H1 (cell line): ENCODE measurements at regions not wholly inside any gene's neighbourhood (a gene's known extent, or its start where the extent isn't known, plus 50 kb on each side); places are given as distances from the start of the nearest gene placed in this dataset.

Experiments
- CTCF ChIA-PET: fragments of 300-600 bp; sonication (Branson Sonifier 250); formaldehyde crosslinking; loops from one replicate; lab custom pipeline; 2021; ENCODE audit not compliant: partially characterized antibody; lab: Charles Lee
- POLR2A ChIA-PET: fragments of 300-600 bp; sonication (Branson Sonifier 250); formaldehyde crosslinking; loops from one replicate; lab custom pipeline; 2021; ENCODE audit warnings: inconsistent platforms; ENCODE audit not compliant: partially characterized antibody; lab: Charles Lee
- DNase-seq, 2 experiments: peaks; one replicate each; pipeline versions ENCODE4 v3.0.0 to v3.0.0-alpha.2; 2010 to 2022; ENCODE audit warnings: low spot score in 2 of 2, low read depth in 1 of 2, mixed read lengths in 1 of 2
- FAIRE-seq: peaks from 2 replicates; lab custom pipeline; 2011; peaks lifted over from hg19 to GRCh38; lab: Jason Lieb, UNC
- H2AFZ ChIP-seq: 2 replicates; pipeline ENCODE4 v1.8.1; 2012; ENCODE audit warnings: low read length, inconsistent platforms
- H2AK5ac ChIP-seq: 2 replicates; pipeline ENCODE4 v1.6.1; 2013; ENCODE audit warnings: low read depth, low read length
- H2BK120ac ChIP-seq: replicated peaks from 2 replicates; pipeline ENCODE3; 2013; ENCODE audit warnings: low read depth, low read length, inconsistent platforms
- H2BK12ac ChIP-seq: 2 replicates; pipeline ENCODE4 v1.6.1; 2013; ENCODE audit warnings: low read depth, low read length
- H2BK15ac ChIP-seq: 2 replicates; pipeline ENCODE4 v1.6.1; 2013; ENCODE audit warnings: low read length
- H2BK20ac ChIP-seq: 2 replicates; pipeline ENCODE4 v1.6.1; 2013; ENCODE audit warnings: low read length
- H2BK5ac ChIP-seq: 2 replicates; pipeline ENCODE4 v1.6.1; 2013; ENCODE audit warnings: low read depth, low read length
- H3K14ac ChIP-seq: 2 replicates; pipeline ENCODE4 v1.6.1; 2013; ENCODE audit warnings: inconsistent platforms; ENCODE audit not compliant: insufficient read length
- H3K18ac ChIP-seq: 2 replicates; pipeline ENCODE4 v1.6.1; 2013; ENCODE audit warnings: low read length; ENCODE audit errors: extremely low read depth
- H3K23ac ChIP-seq: 2 replicates; pipeline ENCODE4 v1.6.1; 2013; ENCODE audit warnings: inconsistent platforms; ENCODE audit not compliant: insufficient read length
- H3K23me2 ChIP-seq: 2 replicates; pipeline ENCODE4 v1.6.1; 2013; ENCODE audit warnings: low read depth, low read length
- H3K27ac ChIP-seq: 2 replicates; pipeline ENCODE4 v1.6.1; 2011; ENCODE audit warnings: low read depth, low read length, inconsistent platforms
- H3K27me3 ChIP-seq, 4 experiments: replicated peaks in 1 of 4; 1 replicate in 1 of 4; 2 replicates in 3 of 4; pipeline versions ENCODE4 v1.6.1 to v1.8.1; 2011 to 2013; ENCODE audit warnings: low read length in 3 of 4, mild to moderate bottlenecking in 3 of 4, inconsistent platforms in 2 of 4, mixed read lengths in 2 of 4, moderate library complexity in 1 of 4; ENCODE audit not compliant: control insufficient read depth in 3 of 4, insufficient read depth in 3 of 4; ENCODE audit errors: extremely low read depth in 1 of 4
- H3K36me3 ChIP-seq, 4 experiments: 2 replicates each; pipeline versions ENCODE4 v1.6.1 to v1.8.1; 2011 to 2013; ENCODE audit warnings: mild to moderate bottlenecking in 4 of 4, low read length in 3 of 4, moderate library complexity in 2 of 4, control low read depth in 1 of 4, inconsistent platforms in 1 of 4; ENCODE audit not compliant: insufficient read depth in 4 of 4, control insufficient read depth in 2 of 4
- H3K4ac ChIP-seq: replicated peaks from 2 replicates; pipeline ENCODE3; 2013; ENCODE audit warnings: low read length, low read depth, mixed read lengths, inconsistent platforms; ENCODE audit not compliant: insufficient read length
- H3K4me1 ChIP-seq, 4 experiments: replicated peaks in 1 of 4; 1 replicate in 1 of 4; 2 replicates in 3 of 4; pipeline versions ENCODE4 v1.6.1 to v1.8.1; 2011 to 2013; ENCODE audit warnings: low read length in 3 of 4, inconsistent platforms in 2 of 4, mixed read lengths in 1 of 4; ENCODE audit not compliant: insufficient read depth in 4 of 4, control insufficient read depth in 3 of 4
- H3K4me2 ChIP-seq, 2 experiments: 2 replicates each; pipeline versions ENCODE4 v1.6.1 to v1.8.1; 2011 to 2013; ENCODE audit warnings: low read depth in 2 of 2, low read length in 2 of 2, control low read depth in 1 of 2, inconsistent platforms in 1 of 2, mild to moderate bottlenecking in 1 of 2; ENCODE audit not compliant: insufficient read depth in 1 of 2
- H3K4me3 ChIP-seq, 4 experiments: fragments of 200-600, 300-600 bp in 1 of 4; sonication (generic), shearing (Covaris generic), sonication (Bioruptor Twin) in 1 of 4; 2 replicates each; pipeline versions ENCODE4 v1.5.1 to v1.8.1; 2011 to 2016; ENCODE audit warnings: low read length in 4 of 4, low read depth in 3 of 4, control low read depth in 2 of 4, inconsistent platforms in 2 of 4, mild to moderate bottlenecking in 2 of 4, mixed read lengths in 1 of 4, moderate library complexity in 1 of 4; ENCODE audit not compliant: insufficient read depth in 2 of 4; ENCODE audit errors: extremely low read depth in 1 of 4
- H3K56ac ChIP-seq: replicated peaks from 2 replicates; pipeline ENCODE3; 2013; ENCODE audit warnings: low read depth, mild to moderate bottlenecking, mixed read lengths, low read length, inconsistent platforms; ENCODE audit not compliant: insufficient read length
- H3K79me1 ChIP-seq: 2 replicates; pipeline ENCODE4 v1.6.1; 2013; ENCODE audit warnings: low read depth, low read length, control low read depth
- H3K79me2 ChIP-seq, 2 experiments: 2 replicates each; pipeline versions ENCODE4 v1.6.1 to v1.8.1; 2012 to 2013; ENCODE audit warnings: low read length in 2 of 2, mild to moderate bottlenecking in 2 of 2, inconsistent platforms in 1 of 2; ENCODE audit not compliant: insufficient read depth in 2 of 2, control insufficient read depth in 1 of 2
- H3K9ac ChIP-seq, 4 experiments: replicated peaks in 1 of 4; 1 replicate in 1 of 4; 2 replicates in 3 of 4; pipeline versions ENCODE4 v1.6.1 to v1.8.1; 2011 to 2013; ENCODE audit warnings: low read depth in 3 of 4, low read length in 3 of 4, control low read depth in 2 of 4, mild to moderate bottlenecking in 2 of 4, moderate library complexity in 2 of 4, inconsistent platforms in 1 of 4; ENCODE audit errors: extremely low read depth in 1 of 4
- H3K9me3 ChIP-seq, 2 experiments: 2 replicates each; pipeline versions ENCODE4 v1.6.1 to v1.8.1; 2012 to 2013; ENCODE audit warnings: mild to moderate bottlenecking in 2 of 2, moderate library complexity in 2 of 2, control low read depth in 1 of 2, inconsistent platforms in 1 of 2, low read depth in 1 of 2, low read length in 1 of 2, mixed read lengths in 1 of 2; ENCODE audit not compliant: insufficient read depth in 2 of 2
- H4K20me1 ChIP-seq, 2 experiments: replicated peaks in 1 of 2; 2 replicates each; pipeline versions ENCODE3 to v1.8.1; 2011 to 2013; ENCODE audit warnings: inconsistent platforms in 2 of 2, low read length in 2 of 2, mild to moderate bottlenecking in 1 of 2; ENCODE audit not compliant: insufficient read depth in 2 of 2, control insufficient read depth in 1 of 2
- H4K5ac ChIP-seq: 2 replicates; pipeline ENCODE4 v1.6.1; 2013; ENCODE audit warnings: low read length, low read depth, mixed read lengths, inconsistent platforms; ENCODE audit not compliant: insufficient read length
- H4K8ac ChIP-seq: 2 replicates; pipeline ENCODE4 v1.8.0; 2013; ENCODE audit warnings: mild to moderate bottlenecking, moderate library complexity, low read length, inconsistent platforms; ENCODE audit not compliant: insufficient read depth; ENCODE audit errors: extremely low read depth
- H4K91ac ChIP-seq: replicated peaks from 2 replicates; pipeline ENCODE3; 2013; ENCODE audit warnings: low read length, mixed read lengths, inconsistent platforms; ENCODE audit not compliant: insufficient read length
- HDAC2 ChIP-seq, 2 experiments: fragments of 300-600 bp in 1 of 2; sonication (generic) in 1 of 2; IDR thresholded peaks; 2 replicates each; pipeline ENCODE4 v1.6.1; 2011 to 2012; ENCODE audit warnings: low read depth in 2 of 2, low read length in 2 of 2, mild to moderate bottlenecking in 2 of 2, moderate library complexity in 2 of 2, borderline replicate concordance in 1 of 2, inconsistent platforms in 1 of 2
- TAF7 ChIP-seq: optimal IDR thresholded peaks from 2 replicates; pipeline ENCODE3; 2011; ENCODE audit warnings: low read depth, mild to moderate bottlenecking, inconsistent platforms, low read length, moderate library complexity, borderline replicate concordance
- WGBS, 2 experiments: shearing (Covaris generic) in 1 of 2; methylation state at CpG; one replicate each; pipeline versions ENCODE4 v1.1.6 to v1.1.7; 2013 to 2015; ENCODE audit warnings: low lambda C conversion rate in 2 of 2, mixed read lengths in 2 of 2, inconsistent platforms in 1 of 2, low coverage in 1 of 2, missing lambda C conversion rate in 1 of 2; ENCODE audit not compliant: insufficient replicate concordance in 2 of 2, insufficient coverage in 1 of 2, insufficient read length in 1 of 2; ENCODE audit errors: extremely low coverage in 1 of 2, missing lambda C conversion rate in 1 of 2; 5-methylcytosine and 5-hydroxymethylcytosine counted together

- H3K79me1 ChIP-seq = no peaks in the 10 kb centered on the region
- H3K4me1 ChIP-seq = no peaks in the 10 kb centered on the region
- H3K14ac ChIP-seq = no peak overlapping the region
- no peak overlapping the region for H3K4ac ChIP-seq
- no peak overlapping the region for H2BK5ac ChIP-seq
- no peak overlapping the region for H3K9ac ChIP-seq
- no peaks in the 10 kb centered on the region for H3K27me3 ChIP-seq
- H2BK15ac ChIP-seq = no peak overlapping the region
- H3K56ac ChIP-seq = no peak overlapping the region
- FAIRE-seq (no peak), DNase-seq (no peak)
- no peaks in the 10 kb centered on the region for H3K9me3 ChIP-seq
- no peak overlapping the region for H3K23ac ChIP-seq
- H3K27ac ChIP-seq = no peak overlapping the region
- no peak overlapping the region for H3K4me3 ChIP-seq
- 90% methylated on average over 5 of the region's 5 CpGs; no CpG with 5 or more reads in 1 of the 2 experiments for WGBS, 2 experiments
- no peak overlapping the region for H3K4me2 ChIP-seq
- H2BK12ac ChIP-seq = no peak overlapping the region
- H3K18ac ChIP-seq = no peak overlapping the region
- no peak overlapping the region for H2AK5ac ChIP-seq
- ChIA-PET POLR2A (no interaction called here), CTCF (no interaction called here)
- no peak overlapping the region for H2AFZ ChIP-seq
- no peak overlapping the region for H2BK120ac ChIP-seq
- no peak overlapping the region for H4K5ac ChIP-seq
- no peaks in the 10 kb centered on the region for H3K36me3 ChIP-seq
- H3K23me2 ChIP-seq = no peaks in the 10 kb centered on the region
- H4K91ac ChIP-seq = no peak overlapping the region
- no peaks in the 10 kb centered on the region for H4K20me1 ChIP-seq
- H3K79me2 ChIP-seq = no peaks in the 10 kb centered on the region
- no peak overlapping the region for H4K8ac ChIP-seq
- H2BK20ac ChIP-seq = no peak overlapping the region
- no peak for TF ChIP-seq HDAC2 (IDR thresholded peaks at IDR 0.05; ENCODE audit: borderline replicate concordance in 1 of 2, low read depth in 2 of 2, low read length in 2 of 2)
- no peak for TF ChIP-seq TAF7
Measured at GRCh38 chr11:26078231-26078821, 253.6 kb upstream of the ANO3 start.
